Epithelial cell of proximal tubule (primary cell): ENCODE measurements at regions not wholly inside any gene's neighbourhood (a gene's known extent, or its start where the extent isn't known, plus 50 kb on each side); places are given as distances from the start of the nearest gene placed in this dataset.

Source experiments
- DNase-seq: peaks from one replicate; pipeline ENCODE4 v3.0.0-alpha.2; 2011; ENCODE audit warnings: low read depth
- H3K4me3 ChIP-seq: 2 replicates; pipeline ENCODE4 v1.5.1; 2011; ENCODE audit warnings: low read depth, mild to moderate bottlenecking, low read length
- CTCF ChIP-seq: conservative IDR thresholded peaks from 2 replicates; pipeline ENCODE4 v1.5.1; 2012; ENCODE audit warnings: low read depth, mild to moderate bottlenecking, low read length

GRCh38 chr6:139800837-139801236 is 426.4 kb upstream of the CITED2 start:
- no peak for DNase-seq
- no peak overlapping the region for H3K4me3 ChIP-seq
- TF ChIP-seq CTCF = no peak

- TF ChIP-seq CTCF = no peak
- H3K4me3 ChIP-seq = no peak overlapping the region
- DNase-seq = no peak
These were observed 416.1 kb upstream of the CITED2 start for GRCh38 chr6:139790527-139790926.

- DNase-seq = no peak
These were observed 409.8 kb upstream of the CITED2 start for GRCh38 chr6:139784222-139784769.

GRCh38 chr6:139779988-139780774 is 405.7 kb upstream of the CITED2 start:
- H3K4me3 ChIP-seq = no peak overlapping the region
- no peak for DNase-seq
- no peak for TF ChIP-seq CTCF

More at GRCh38 chr6:139784222-139784769, 409.8 kb upstream of the CITED2 start:
- TF ChIP-seq CTCF = no peak
- no peak overlapping the region for H3K4me3 ChIP-seq

GRCh38 chr6:139778688-139779087 is 404.2 kb upstream of the CITED2 start:
- no peak overlapping the region for H3K4me3 ChIP-seq
- no peak for DNase-seq
- no peak for TF ChIP-seq CTCF

GRCh38 chr6:139778106-139778505 is 403.7 kb upstream of the CITED2 start:
- no peak for DNase-seq
- H3K4me3 ChIP-seq = no peak overlapping the region
- TF ChIP-seq CTCF = no peak
